Neuronal stem cell (in vitro differentiated cells): ENCODE measurements at regions not wholly inside any gene's neighbourhood (a gene's known extent, or its start where the extent isn't known, plus 50 kb on each side); places are given as distances from the start of the nearest gene placed in this dataset.

ENCODE experiments used
- DNase-seq: peaks from one replicate; pipeline ENCODE4 v3.0.0-alpha.2; 2013; ENCODE audit warnings: low spot score
- H2AFZ ChIP-seq: one replicate; pipeline ENCODE4 v1.6.1; 2013; ENCODE audit warnings: mild to moderate bottlenecking, low read length, inconsistent platforms
- H2AK5ac ChIP-seq: 2 replicates; pipeline ENCODE4 v1.6.1; 2013; ENCODE audit warnings: low read depth, mild to moderate bottlenecking, inconsistent platforms, low read length, moderate library complexity, mixed read lengths
- H2BK120ac ChIP-seq: 2 replicates; pipeline ENCODE4 v1.6.1; 2013; ENCODE audit warnings: low read depth, mild to moderate bottlenecking, inconsistent platforms, low read length, moderate library complexity, mixed read lengths
- H2BK12ac ChIP-seq: one replicate; pipeline ENCODE4 v1.6.1; 2013; ENCODE audit warnings: low read length, inconsistent platforms
- H2BK15ac ChIP-seq: 2 replicates; pipeline ENCODE4 v1.6.1; 2013; ENCODE audit warnings: mild to moderate bottlenecking, low read length, inconsistent platforms, mixed read lengths
- H2BK5ac ChIP-seq: one replicate; pipeline ENCODE4 v1.6.1; 2013; ENCODE audit warnings: inconsistent platforms, mild to moderate bottlenecking, low read length, moderate library complexity
- H3K14ac ChIP-seq: one replicate; pipeline ENCODE4 v1.6.1; 2013; ENCODE audit warnings: low read length, inconsistent platforms
- H3K18ac ChIP-seq: 2 replicates; pipeline ENCODE4 v1.6.1; 2013; ENCODE audit warnings: low read length, inconsistent platforms
- H3K23ac ChIP-seq: 2 replicates; pipeline ENCODE4 v1.6.1; 2013; ENCODE audit warnings: low read depth, mild to moderate bottlenecking, mixed read lengths, low read length, inconsistent platforms; ENCODE audit not compliant: poor library complexity
- H3K27ac ChIP-seq: replicated peaks from 3 replicates; pipeline ENCODE4 v1.5.1; 2013; ENCODE audit warnings: low read length, inconsistent platforms
- H3K27me3 ChIP-seq, 3 experiments: 2 replicates each; pipeline ENCODE4 v1.6.1; 2013; ENCODE audit warnings: low read length in 3 of 3, mild to moderate bottlenecking in 2 of 3, inconsistent platforms in 1 of 3, low read depth in 1 of 3, mixed read lengths in 1 of 3, moderate library complexity in 1 of 3; ENCODE audit not compliant: control insufficient read depth in 3 of 3, insufficient read depth in 3 of 3
- H3K36me3 ChIP-seq, 2 donors: replicated peaks in 1 of 2; 2 replicates each; pipeline ENCODE4 v1.6.1; 2013; ENCODE audit warnings: low read length in 2 of 2; ENCODE audit not compliant: control insufficient read depth in 2 of 2, insufficient read depth in 2 of 2
- H3K4ac ChIP-seq: 2 replicates; pipeline ENCODE4 v1.6.1; 2013; ENCODE audit warnings: inconsistent platforms, mild to moderate bottlenecking, low read length, moderate library complexity
- H3K4me1 ChIP-seq, 2 donors: 1 replicate in 1 of 2; 2 replicates in 1 of 2; pipeline ENCODE4 v1.6.1; 2013; ENCODE audit warnings: low read length in 2 of 2, low read depth in 1 of 2; ENCODE audit not compliant: control insufficient read depth in 2 of 2, insufficient read depth in 1 of 2
- H3K4me2 ChIP-seq: one replicate; pipeline ENCODE4 v1.6.1; 2013; ENCODE audit warnings: mild to moderate bottlenecking, low read length, inconsistent platforms; ENCODE audit not compliant: insufficient read depth, poor library complexity, severe bottlenecking
- H3K4me3 ChIP-seq, 2 donors: 2 replicates each; pipeline ENCODE4 v1.5.1; 2013; ENCODE audit warnings: low read length in 2 of 2, mild to moderate bottlenecking in 2 of 2, inconsistent platforms in 1 of 2, moderate library complexity in 1 of 2
- H3K79me1 ChIP-seq: one replicate; pipeline ENCODE4 v1.6.1; 2013; ENCODE audit warnings: low read depth, mild to moderate bottlenecking, inconsistent platforms, low read length, moderate library complexity
- H3K9ac ChIP-seq: one replicate; pipeline ENCODE4 v1.6.1; 2013; ENCODE audit warnings: mild to moderate bottlenecking, low read depth, low read length, inconsistent platforms; ENCODE audit not compliant: poor library complexity
- H3K9me3 ChIP-seq, 2 donors: replicated peaks in 1 of 2; 2 replicates each; pipeline versions ENCODE3 to v1.6.1; 2013; ENCODE audit warnings: low read length in 2 of 2, mild to moderate bottlenecking in 2 of 2, inconsistent platforms in 1 of 2, low read depth in 1 of 2, mixed read lengths in 1 of 2, moderate library complexity in 1 of 2; ENCODE audit not compliant: control insufficient read depth in 2 of 2, insufficient read depth in 1 of 2
- H4K8ac ChIP-seq: one replicate; pipeline ENCODE4 v1.6.1; 2013; ENCODE audit warnings: low read depth, mild to moderate bottlenecking, inconsistent platforms, low read length, moderate library complexity
- H4K91ac ChIP-seq: one replicate; pipeline ENCODE4 v1.6.1; 2013; ENCODE audit warnings: low read length, low read depth, mild to moderate bottlenecking, inconsistent platforms; ENCODE audit not compliant: poor library complexity
- WGBS, 2 donors: extraction: QIAGEN DNeasy Blood & Tissue Kit; methylation state at CpG; one replicate each; pipeline ENCODE4 v1.1.7; 2013; ENCODE audit warnings: missing lambda C conversion rate in 2 of 2, mixed read lengths in 1 of 2; ENCODE audit not compliant: insufficient read length in 2 of 2, insufficient replicate concordance in 1 of 2; ENCODE audit errors: extremely low coverage in 2 of 2; 5-methylcytosine and 5-hydroxymethylcytosine counted together

- H2BK5ac ChIP-seq = no peak overlapping the region
- DNase-seq = no peak
- peaks cover 0 to 3% of the 10 kb centered on the region in 2 donors for H3K9me3 ChIP-seq
- H3K27ac ChIP-seq = no peak overlapping the region
- peaks cover 1 to 5% of the 10 kb centered on the region in 2 donors for H3K4me1 ChIP-seq
- no peak overlapping the region for H3K4me3 ChIP-seq
- H2BK15ac ChIP-seq = no peak overlapping the region
- H2AFZ ChIP-seq = peak overlapping the region; percentile 54
- no peak overlapping the region for H2BK120ac ChIP-seq
- H3K79me1 ChIP-seq = no peaks in the 10 kb centered on the region
- no peak overlapping the region for H2AK5ac ChIP-seq
- no peak overlapping the region for H2BK12ac ChIP-seq
- H3K14ac ChIP-seq = no peak overlapping the region
- H3K4ac ChIP-seq = no peak overlapping the region
- no peak overlapping the region for H3K18ac ChIP-seq
- H4K91ac ChIP-seq = no peak overlapping the region
- WGBS, 2 donors = no CpG with 5 or more reads among the region's 3 CpGs
- H3K36me3 ChIP-seq = no peaks in the 10 kb centered on the region
- no peak overlapping the region for H3K4me2 ChIP-seq
- no peak overlapping the region for H4K8ac ChIP-seq
- no peaks in the 10 kb centered on the region for H3K27me3 ChIP-seq
- H3K9ac ChIP-seq = no peak overlapping the region
- H3K23ac ChIP-seq = no peak overlapping the region
Observed at GRCh38 chr15:38090678-38091077, 156.2 kb downstream of the TMCO5A start.

GRCh38 chr15:38091078-38091645 is 156.7 kb downstream of the TMCO5A start:
- no peak overlapping the region for H2BK5ac ChIP-seq
- H3K79me1 ChIP-seq = no peaks in the 10 kb centered on the region
- H2AFZ ChIP-seq = peak overlapping the region; percentile 54
- no peak overlapping the region for H3K18ac ChIP-seq
- no peak overlapping the region for H3K27ac ChIP-seq
- no peak overlapping the region for H3K4me3 ChIP-seq
- H4K91ac ChIP-seq = no peak overlapping the region
- no peak overlapping the region for H3K23ac ChIP-seq
- no peak for DNase-seq
- no peak overlapping the region for H2AK5ac ChIP-seq
- no peak overlapping the region for H2BK12ac ChIP-seq
- no peak overlapping the region for H3K4me2 ChIP-seq
- no peak overlapping the region for H2BK120ac ChIP-seq
- H3K27me3 ChIP-seq = no peaks in the 10 kb centered on the region
- H3K4me1 ChIP-seq = peaks cover 0 to 3% of the 10 kb centered on the region in 2 donors
- H3K9ac ChIP-seq = no peak overlapping the region
- WGBS, 2 donors = no CpG with 5 or more reads among the region's 3 CpGs
- no peaks in the 10 kb centered on the region for H3K36me3 ChIP-seq
- H2BK15ac ChIP-seq = no peak overlapping the region
- H3K4ac ChIP-seq = no peak overlapping the region
- H3K9me3 ChIP-seq = peaks cover 0 to 8% of the 10 kb centered on the region in 2 donors
- H4K8ac ChIP-seq = no peak overlapping the region
- H3K14ac ChIP-seq = no peak overlapping the region

- no peak overlapping the region for H3K23ac ChIP-seq
- H3K4me2 ChIP-seq = no peak overlapping the region
- H3K27me3 ChIP-seq = no peaks in the 10 kb centered on the region
- H2BK15ac ChIP-seq = no peak overlapping the region
- H2AK5ac ChIP-seq = no peak overlapping the region
- no peak overlapping the region for H4K8ac ChIP-seq
- DNase-seq = no peak
- no peak overlapping the region for H3K4ac ChIP-seq
- no peak overlapping the region for H3K4me3 ChIP-seq
- no peaks in the 10 kb centered on the region for H3K79me1 ChIP-seq
- H3K4me1 ChIP-seq = peaks cover 0 to 3% of the 10 kb centered on the region in 2 donors
- no peak overlapping the region for H2BK5ac ChIP-seq
- no peaks in the 10 kb centered on the region for H3K36me3 ChIP-seq
- no peak overlapping the region for H2AFZ ChIP-seq
- H3K27ac ChIP-seq = no peak overlapping the region
- H4K91ac ChIP-seq = no peak overlapping the region
- H3K9me3 ChIP-seq = peaks cover 0 to 13% of the 10 kb centered on the region in 2 donors
- no peak overlapping the region for H2BK120ac ChIP-seq
- H2BK12ac ChIP-seq = no peak overlapping the region
- H3K18ac ChIP-seq = no peak overlapping the region
- WGBS, 2 donors = no CpG with 5 or more reads among the region's 7 CpGs
- H3K14ac ChIP-seq = no peak overlapping the region
- H3K9ac ChIP-seq = no peak overlapping the region
Observed at GRCh38 chr15:38093931-38094330, 158.7 kb upstream of the SPRED1 start.

GRCh38 chr15:38102972-38103371 is 149.7 kb upstream of the SPRED1 start:
- H2AK5ac ChIP-seq = no peak overlapping the region
- no CpG with 5 or more reads among the region's 1 CpG for WGBS, 2 donors
- H3K4me3 ChIP-seq = no peak overlapping the region
- no peak overlapping the region for H3K23ac ChIP-seq
- H3K4me1 ChIP-seq = no peaks in the 10 kb centered on the region
- H2BK12ac ChIP-seq = no peak overlapping the region
- no peak for DNase-seq
- H3K18ac ChIP-seq = no peak overlapping the region
- H3K27me3 ChIP-seq = no peaks in the 10 kb centered on the region
- no peak overlapping the region for H3K4ac ChIP-seq
- H3K4me2 ChIP-seq = no peak overlapping the region
- no peak overlapping the region for H2AFZ ChIP-seq
- H4K8ac ChIP-seq = no peak overlapping the region
- no peak overlapping the region for H2BK120ac ChIP-seq
- H3K9me3 ChIP-seq = peaks cover 2 to 8% of the 10 kb centered on the region in 2 donors
- no peak overlapping the region for H4K91ac ChIP-seq
- no peak overlapping the region for H2BK15ac ChIP-seq
- no peak overlapping the region for H2BK5ac ChIP-seq
- H3K79me1 ChIP-seq = no peaks in the 10 kb centered on the region
- H3K14ac ChIP-seq = no peak overlapping the region
- H3K36me3 ChIP-seq = no peaks in the 10 kb centered on the region
- no peak overlapping the region for H3K9ac ChIP-seq
- no peak overlapping the region for H3K27ac ChIP-seq
